Heart right ventricle (tissue), 16 donors: ENCODE measurements at regions not wholly inside any gene's neighbourhood (a gene's known extent, or its start where the extent isn't known, plus 50 kb on each side); places are given as distances from the start of the nearest gene placed in this dataset.

Experiments
- ATAC-seq, 8 donors: fragments of 200-7000 bp; cut with Tn5 transposase; one replicate each; pipeline ENCODE4 v1.9.1; 2020; ENCODE audit warnings: mild to moderate bottlenecking in 8 of 8, moderate library complexity in 8 of 8, moderate number of reproducible peaks in 1 of 8
- DNase-seq, 2 donors: peaks; one replicate each; pipeline ENCODE4 v3.0.0-alpha.2; 2020
- H3K27ac ChIP-seq, 10 donors: fragments of 200-600 bp; sonication (generic) in 2 of 10; one replicate each; pipeline versions ENCODE4 v1.5.0 to v1.8.0; 2020 to 2022; ENCODE audit warnings: mild to moderate bottlenecking in 3 of 10
- H3K27me3 ChIP-seq, 7 donors: fragments of 200-600 bp; one replicate each; pipeline ENCODE4 v1.8.0; 2021 to 2022; ENCODE audit warnings: mild to moderate bottlenecking in 2 of 7
- H3K36me3 ChIP-seq, 9 donors: fragments of 200-600 bp; sonication (generic) in 1 of 9; one replicate each; pipeline versions ENCODE4 v1.5.0 to v1.8.0; 2020 to 2022; ENCODE audit warnings: mild to moderate bottlenecking in 2 of 9
- H3K4me1 ChIP-seq, 9 donors: fragments of 200-600 bp; sonication (generic) in 1 of 9; one replicate each; pipeline versions ENCODE4 v1.5.0 to v1.8.0; 2020 to 2022; ENCODE audit warnings: mild to moderate bottlenecking in 4 of 9
- H3K4me3 ChIP-seq, 10 donors: fragments of 200-600 bp; sonication (generic) in 2 of 10; one replicate each; pipeline versions ENCODE4 v1.5.0 to v1.8.0; 2020 to 2022; ENCODE audit warnings: mild to moderate bottlenecking in 7 of 10, moderate library complexity in 2 of 10
- H3K9me3 ChIP-seq, 11 donors: fragments of 200-600 bp in 10 of 11; sonication (generic) in 2 of 11; one replicate each; pipeline versions ENCODE4 v1.5.0 to v1.8.0; 2013 to 2022; ENCODE audit warnings: mild to moderate bottlenecking in 2 of 11, control low read depth in 1 of 11, moderate library complexity in 1 of 11
- CTCF ChIP-seq, 9 donors: fragments of 200-600 bp; sonication (generic) in 2 of 9; IDR thresholded peaks; one replicate each; pipeline versions ENCODE4 v1.5.0 to v1.8.0; 2021 to 2022; ENCODE audit warnings: antibody characterized with exemption in 9 of 9, mild to moderate bottlenecking in 5 of 9, moderate library complexity in 1 of 9
- WGBS, 2 donors: extraction: QIAGEN DNeasy Blood & Tissue Kit; methylation state at CpG; one replicate each; pipeline ENCODE4 v1.1.7; 2013; ENCODE audit warnings: inconsistent platforms in 1 of 2; 5-methylcytosine and 5-hydroxymethylcytosine counted together
- intact Hi-C, 10 donors: fragments of 100-400 bp; cut with DNase I; formaldehyde crosslinking; loops; one replicate each; pipeline versions ENCODE4 v1.11.1 to v1.14.2; 2022
- donor health status: Arrhythmogenic right ventricular cardiomyopathy.
- donor health status: ischemic (EF 13 %, LVEDD 7.1; RV severe dilation, severe dysfunction).
- donor health status: healthy with polysubstance abuse.
- donor health status: DM: no; HTN: yes; CAD: no.
- donor health status: DM: no; HTN: no; CAD: no.
- donor health status: ischemic (EF 25% LVEDD 6.9; RV normal size, moderate dysfunction).
- donor health status: ischemic (EF 25% LVEDD 5.7; RV mildly dilated, moderate dysfunction).
- donor health status: healthy.
- donor health status: DM: yes; HTN: yes; CAD: no.
- donor health status: Ischemic cardiomyopathy.
- donor health status: ischemic (EF 35%, LVEDD 5.7; RV mildly dilated, moderate dysfunction).
- donor health status: nonischemic (EF 11% LVEDD 7.7; RV severe dilation, severe dysfunction).
- donor health status: DM: yes; HTN: yes; CAD: no.
- donor health status: PGD.
- donor health status: ischemic (EF 29% LVEDD 5.4; RV normal size, mild dysfunction).
- donor health status: nonischemic (EF 23%, LVEDD 6.1; RV moderate dilation, normal function).

GRCh38 chr6:164757451-164757850 lies 552.0 kb downstream of the C6orf118 start:
- Histone ChIP-seq H3K27me3 (no peaks in the 10 kb centered on the region), H3K4me1 (no peaks in the 10 kb centered on the region), H3K9me3 (peaks cover 0 to 11% (median 0%) of the 10 kb centered on the region in 11 donors), H3K36me3 (no peaks in the 10 kb centered on the region), H3K27ac (no peak overlapping the region), H3K4me3 (no peak overlapping the region)
- intact Hi-C loops: no loop called here
- no peak for DNase-seq
- no peak for ATAC-seq
- WGBS, 2 donors: 92 to 94% methylated on average over 2 of the region's 2 CpGs
- TF ChIP-seq CTCF (IDR thresholded peaks at IDR 0.05): no peak

GRCh38 chr6:164756723-164757122 lies 552.7 kb downstream of the C6orf118 start:
- WGBS, 2 donors: 68 to 74% methylated on average over 8 of the region's 8 CpGs
- Histone ChIP-seq H3K4me1 (no peaks in the 10 kb centered on the region), H3K27me3 (no peaks in the 10 kb centered on the region), H3K27ac (no peak overlapping the region), H3K9me3 (peaks cover 0 to 11% (median 0%) of the 10 kb centered on the region in 11 donors), H3K4me3 (no peak overlapping the region), H3K36me3 (no peaks in the 10 kb centered on the region)
- DNase-seq (no peak), ATAC-seq (no peak)
- intact Hi-C loops: no loop called here
- no peak for TF ChIP-seq CTCF (IDR thresholded peaks at IDR 0.05)

GRCh38 chr6:164756142-164756541 lies 553.3 kb downstream of the C6orf118 start:
- Histone ChIP-seq H3K9me3 (peaks cover 0 to 8% (median 0%) of the 10 kb centered on the region in 11 donors), H3K36me3 (no peaks in the 10 kb centered on the region), H3K4me1 (no peaks in the 10 kb centered on the region), H3K4me3 (no peak overlapping the region), H3K27me3 (no peaks in the 10 kb centered on the region), H3K27ac (no peak overlapping the region)
- intact Hi-C loops: no loop called here
- 60% methylated on average over 3 of the region's 3 CpGs for WGBS, 2 donors
- ATAC-seq: no peak
- TF ChIP-seq CTCF (IDR thresholded peaks at IDR 0.05): no peak
- DNase-seq: no peak

- intact Hi-C loops: no loop called here
- ATAC-seq: no peak
- Histone ChIP-seq H3K9me3 (no peaks in the 10 kb centered on the region), H3K4me3 (no peak overlapping the region), H3K4me1 (peaks cover 0 to 3% (median 0%) of the 10 kb centered on the region in 9 donors), H3K36me3 (no peaks in the 10 kb centered on the region), H3K27me3 (no peaks in the 10 kb centered on the region), H3K27ac (no peak overlapping the region)
- DNase-seq: no peak
- TF ChIP-seq CTCF (IDR thresholded peaks at IDR 0.05): no peak
Measured at GRCh38 chr6:164753517-164753916, 555.9 kb downstream of the C6orf118 start.

GRCh38 chr6:164751395-164751794 lies 558.0 kb downstream of the C6orf118 start:
- Histone ChIP-seq H3K27ac (no peak overlapping the region), H3K4me3 (no peak overlapping the region), H3K36me3 (no peaks in the 10 kb centered on the region), H3K4me1 (peaks cover 0 to 3% (median 0%) of the 10 kb centered on the region in 9 donors), H3K27me3 (no peaks in the 10 kb centered on the region), H3K9me3 (peaks cover 0 to 8% (median 0%) of the 10 kb centered on the region in 11 donors)
- WGBS, 2 donors: 87 to 90% methylated on average over 5 of the region's 5 CpGs
- no peak for TF ChIP-seq CTCF (IDR thresholded peaks at IDR 0.05)
- DNase-seq: no peak
- intact Hi-C loops: no loop called here
- no peak for ATAC-seq
